Breast epithelium (tissue), 4 donors: ENCODE measurements at regions not wholly inside any gene's neighbourhood (a gene's known extent, or its start where the extent isn't known, plus 50 kb on each side); places are given as distances from the start of the nearest gene placed in this dataset.

Experiments
- DNase-seq, 2 donors: peaks; one replicate each; pipeline ENCODE4 v3.0.0-alpha.2; 2019; ENCODE audit warnings: low spot score in 2 of 2
- H3K27ac ChIP-seq, 2 donors: fragments of 200-600 bp; sonication (generic) in 1 of 2; one replicate each; pipeline ENCODE4 v1.5.1; 2016 to 2019; ENCODE audit warnings: mild to moderate bottlenecking in 1 of 2
- H3K27me3 ChIP-seq, 2 donors: fragments of 200-600 bp; sonication (generic) in 1 of 2; one replicate each; pipeline versions ENCODE4 v1.5.1 to v1.6.0; 2017 to 2019; ENCODE audit warnings: control low read depth in 1 of 2, mild to moderate bottlenecking in 1 of 2
- H3K36me3 ChIP-seq: fragments of 200-600 bp; one replicate; pipeline ENCODE4 v1.5.1; 2019
- H3K4me1 ChIP-seq, 2 donors: fragments of 200-600 bp; sonication (generic); one replicate each; pipeline ENCODE4 v1.5.1; 2016 to 2019; ENCODE audit warnings: control low read depth in 1 of 2
- H3K4me3 ChIP-seq, 3 donors: fragments of 200-600 bp; sonication (generic); 1 replicate in 2 of 3; 2 replicates in 1 of 3; pipeline ENCODE4 v1.5.1; 2016 to 2019; ENCODE audit warnings: mild to moderate bottlenecking in 3 of 3, moderate library complexity in 2 of 3
- H3K9me3 ChIP-seq, 2 donors: fragments of 200-600 bp; sonication (generic) in 1 of 2; one replicate each; pipeline ENCODE4 v1.5.1; 2016 to 2019; ENCODE audit warnings: control low read depth in 1 of 2
- POLR2A ChIP-seq: fragments of 450-650 bp; IDR thresholded peaks from one replicate; pipeline ENCODE4 v1.6.1; 2016; ENCODE audit warnings: antibody characterized with exemption, mild to moderate bottlenecking, moderate library complexity
- POLR2AphosphoS5 ChIP-seq, 3 donors: sonication (generic); formaldehyde crosslinking; IDR thresholded peaks; one replicate each; pipeline ENCODE4 v1.6.1; 2017; ENCODE audit warnings: antibody characterized with exemption in 3 of 3
- intact Hi-C: fragments of 100-400 bp; cut with DNase I; formaldehyde crosslinking; loops from one replicate; pipeline ENCODE4 v1.15.1; 2023; ENCODE audit warnings: low total_unique reads
- TF ChIP-seq, protein P1 (sequence below), 3 donors: fragments of 450-650 bp; IDR thresholded peaks; one replicate each; pipeline ENCODE4 v1.5.1; 2016 to 2017; ENCODE audit warnings: antibody characterized with exemption in 3 of 3, mild to moderate bottlenecking in 3 of 3, moderate library complexity in 3 of 3

DNA sequence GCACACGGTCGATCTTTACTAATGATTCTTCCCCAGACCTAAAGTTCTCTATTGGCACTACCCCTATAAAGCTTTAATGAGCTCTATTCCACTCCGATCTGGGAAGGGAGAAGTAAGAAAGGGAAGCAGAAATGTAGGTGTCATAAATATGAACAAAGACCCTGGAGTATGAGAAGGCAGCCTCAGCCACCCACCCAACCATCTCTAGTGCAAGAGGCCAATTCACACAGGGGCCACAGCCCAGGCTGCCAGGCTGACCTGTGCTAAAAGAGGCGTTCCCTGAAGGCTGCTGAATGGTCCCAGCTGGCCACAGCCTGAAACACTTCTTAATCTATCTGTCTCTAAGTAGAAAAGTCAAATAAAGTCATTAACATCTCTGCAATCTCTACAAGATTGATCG is 60.1 kb upstream of the ACTR3 start:
- Histone ChIP-seq H3K27me3 (no peaks in the 10 kb centered on the region), H3K4me3 (no peak overlapping the region), H3K36me3 (no peaks in the 10 kb centered on the region), H3K4me1 (no peaks in the 10 kb centered on the region), H3K9me3 (no peaks in the 10 kb centered on the region), H3K27ac (no peak overlapping the region)
- no peak for DNase-seq
- TF ChIP-seq POLR2A: no peak
- TF ChIP-seq, protein P1, sequence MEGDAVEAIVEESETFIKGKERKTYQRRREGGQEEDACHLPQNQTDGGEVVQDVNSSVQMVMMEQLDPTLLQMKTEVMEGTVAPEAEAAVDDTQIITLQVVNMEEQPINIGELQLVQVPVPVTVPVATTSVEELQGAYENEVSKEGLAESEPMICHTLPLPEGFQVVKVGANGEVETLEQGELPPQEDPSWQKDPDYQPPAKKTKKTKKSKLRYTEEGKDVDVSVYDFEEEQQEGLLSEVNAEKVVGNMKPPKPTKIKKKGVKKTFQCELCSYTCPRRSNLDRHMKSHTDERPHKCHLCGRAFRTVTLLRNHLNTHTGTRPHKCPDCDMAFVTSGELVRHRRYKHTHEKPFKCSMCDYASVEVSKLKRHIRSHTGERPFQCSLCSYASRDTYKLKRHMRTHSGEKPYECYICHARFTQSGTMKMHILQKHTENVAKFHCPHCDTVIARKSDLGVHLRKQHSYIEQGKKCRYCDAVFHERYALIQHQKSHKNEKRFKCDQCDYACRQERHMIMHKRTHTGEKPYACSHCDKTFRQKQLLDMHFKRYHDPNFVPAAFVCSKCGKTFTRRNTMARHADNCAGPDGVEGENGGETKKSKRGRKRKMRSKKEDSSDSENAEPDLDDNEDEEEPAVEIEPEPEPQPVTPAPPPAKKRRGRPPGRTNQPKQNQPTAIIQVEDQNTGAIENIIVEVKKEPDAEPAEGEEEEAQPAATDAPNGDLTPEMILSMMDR (IDR thresholded peaks at IDR 0.05): no peak
- no peak for TF ChIP-seq POLR2AphosphoS5 (IDR thresholded peaks at IDR 0.05)
- intact Hi-C loops: no loop called here

DNA sequence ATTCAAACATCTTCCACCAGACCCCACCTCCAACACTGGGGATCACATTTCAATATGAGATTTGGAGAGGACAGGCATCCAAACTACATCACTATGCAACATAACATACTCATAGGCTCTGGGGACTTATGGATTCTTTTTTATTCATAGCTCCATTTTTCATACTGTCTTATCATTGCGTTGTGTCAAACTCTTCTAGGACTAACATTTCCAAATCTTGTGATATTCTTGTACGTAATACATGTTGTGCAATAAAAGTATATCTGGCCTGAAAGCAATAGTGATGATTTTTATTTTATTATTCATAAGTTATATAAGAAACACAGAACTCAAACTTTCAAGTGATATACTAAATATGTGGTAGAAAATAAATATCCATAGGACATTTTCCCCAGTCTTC is 60.6 kb upstream of the ACTR3 start:
- intact Hi-C loops: no loop called here
- DNase-seq: no peak
- H3K36me3 ChIP-seq: no peaks in the 10 kb centered on the region
- no peak for TF ChIP-seq POLR2AphosphoS5 (IDR thresholded peaks at IDR 0.05)
- TF ChIP-seq POLR2A: no peak
- TF ChIP-seq, protein P1 (IDR thresholded peaks at IDR 0.05): no peak
- no peaks in the 10 kb centered on the region for H3K27me3 ChIP-seq
- no peaks in the 10 kb centered on the region for H3K9me3 ChIP-seq
- H3K27ac ChIP-seq: no peak overlapping the region
- H3K4me3 ChIP-seq: no peak overlapping the region
- no peaks in the 10 kb centered on the region for H3K4me1 ChIP-seq

DNA sequence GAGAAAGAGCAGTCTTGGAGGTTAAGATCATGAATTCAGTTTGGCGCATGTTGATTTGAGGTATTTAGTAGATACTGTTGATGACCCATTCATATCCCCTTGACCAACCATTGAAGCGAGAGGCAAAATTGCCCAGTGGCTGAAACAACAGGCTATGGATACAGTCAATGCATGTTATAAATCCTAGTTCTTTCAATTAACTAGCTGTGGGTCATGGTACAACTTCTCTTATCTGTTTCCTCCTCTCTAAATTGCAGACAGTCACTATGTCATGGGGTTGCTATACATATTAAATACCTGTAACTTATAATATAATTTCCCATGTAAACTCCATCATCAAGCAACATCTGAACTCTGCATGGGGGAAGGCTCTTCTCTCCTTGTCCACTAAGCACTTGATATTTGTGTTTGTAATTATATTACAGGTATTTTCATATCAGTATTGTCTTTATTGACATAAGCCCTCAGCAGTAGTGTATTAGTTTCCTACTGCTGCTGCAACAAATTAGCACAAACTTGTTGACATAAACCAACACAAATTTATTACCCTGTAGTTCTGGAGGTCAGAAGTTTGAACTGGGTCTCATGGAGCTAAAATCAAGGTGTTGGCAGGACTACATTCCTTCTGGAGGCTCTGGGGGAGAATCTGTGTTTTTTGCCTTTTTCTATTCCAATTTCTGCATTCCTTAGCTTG is 61.7 kb upstream of the ACTR3 start:
- Histone ChIP-seq H3K27ac (no peak overlapping the region), H3K9me3 (no peaks in the 10 kb centered on the region), H3K4me1 (no peaks in the 10 kb centered on the region), H3K4me3 (no peak overlapping the region), H3K27me3 (no peaks in the 10 kb centered on the region), H3K36me3 (no peaks in the 10 kb centered on the region)
- intact Hi-C loops: no loop called here
- TF ChIP-seq, protein P1 (IDR thresholded peaks at IDR 0.05): no peak
- TF ChIP-seq POLR2AphosphoS5 (IDR thresholded peaks at IDR 0.05) (no peak), POLR2A (no peak)
- no peak for DNase-seq

DNA sequence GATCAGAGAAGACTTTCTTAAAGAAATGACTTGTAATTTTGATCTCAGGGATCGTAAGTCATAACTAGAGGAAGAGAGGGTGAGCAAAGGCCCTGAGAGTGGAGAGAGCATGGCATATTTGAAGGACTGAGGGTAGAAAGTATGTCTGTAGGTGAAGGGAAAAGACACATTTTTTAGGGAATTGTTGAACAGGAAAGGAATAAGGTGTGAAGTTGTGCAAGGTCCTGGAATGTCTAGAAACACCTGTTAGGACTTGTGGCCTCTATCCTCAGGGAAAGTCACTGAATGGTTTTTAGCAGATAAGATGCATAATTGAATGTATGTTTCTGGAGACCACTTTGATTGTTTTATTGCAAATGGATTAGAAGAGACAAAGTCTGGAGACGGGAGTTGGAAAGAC is 62.5 kb upstream of the ACTR3 start:
- Histone ChIP-seq H3K4me1 (no peaks in the 10 kb centered on the region), H3K4me3 (no peak overlapping the region), H3K27ac (no peak overlapping the region), H3K9me3 (no peaks in the 10 kb centered on the region), H3K36me3 (no peaks in the 10 kb centered on the region), H3K27me3 (no peaks in the 10 kb centered on the region)
- no peak for DNase-seq
- intact Hi-C loops: no loop called here
- TF ChIP-seq POLR2AphosphoS5 (IDR thresholded peaks at IDR 0.05): no peak
- no peak for TF ChIP-seq POLR2A
- TF ChIP-seq, protein P1 (IDR thresholded peaks at IDR 0.05): no peak

DNA sequence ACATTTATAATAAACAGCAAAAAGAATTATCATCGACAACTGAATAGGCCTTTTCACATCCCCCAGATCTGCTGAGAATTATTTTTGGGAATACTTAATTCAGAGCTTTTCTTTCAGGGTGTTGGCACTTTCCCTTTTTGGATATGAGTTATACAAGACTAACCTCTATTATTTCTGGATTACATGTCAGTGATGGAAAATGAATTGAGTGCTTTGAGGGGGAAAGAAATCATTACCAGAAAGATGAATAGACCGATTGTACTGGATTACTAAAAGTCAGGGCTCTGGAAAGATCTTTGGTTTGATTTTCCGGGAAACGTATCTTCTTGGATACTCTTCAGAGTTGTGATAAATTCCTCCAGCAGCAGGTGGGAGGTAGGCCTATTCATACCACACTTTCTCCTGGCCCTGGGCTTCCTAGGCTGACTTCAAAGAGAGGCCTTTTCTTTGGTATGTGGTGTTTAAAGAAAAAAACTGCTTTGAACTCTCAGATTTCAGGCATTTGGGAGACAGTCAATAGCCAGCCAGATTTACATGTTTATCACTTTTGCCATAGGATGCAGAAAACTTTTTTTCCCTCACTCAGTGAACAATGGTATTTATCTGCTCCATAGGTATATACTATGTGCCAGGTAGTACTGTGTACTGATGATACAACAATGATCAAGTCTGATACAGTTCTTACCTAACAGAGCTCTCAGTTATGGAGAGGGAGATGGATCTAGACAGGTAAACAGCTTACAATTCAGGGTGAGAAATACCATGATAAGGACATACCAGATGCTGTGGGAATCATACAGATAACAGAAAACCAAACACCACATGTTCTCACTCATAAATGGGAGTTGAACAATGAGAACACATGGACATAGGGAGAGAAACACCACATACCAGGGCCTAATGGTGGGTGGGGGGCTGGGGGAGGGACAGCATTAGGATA is 63.3 kb upstream of the ACTR3 start:
- Histone ChIP-seq H3K4me3 (no peak overlapping the region), H3K9me3 (no peaks in the 10 kb centered on the region), H3K4me1 (no peaks in the 10 kb centered on the region), H3K27me3 (no peaks in the 10 kb centered on the region), H3K36me3 (no peaks in the 10 kb centered on the region), H3K27ac (peak overlapping the region; percentile 30 to 58)
- TF ChIP-seq POLR2AphosphoS5 (IDR thresholded peaks at IDR 0.05) (no peak), POLR2A (no peak)
- TF ChIP-seq, protein P1 (IDR thresholded peaks at IDR 0.05): no peak
- no peak for DNase-seq
- intact Hi-C loops: no loop called here
